ENCODE measurements at regions not wholly inside any gene's neighbourhood (a gene's known extent, or its start where the extent isn't known, plus 50 kb on each side); places are given as distances from the start of the nearest gene placed in this dataset.

DNA sequence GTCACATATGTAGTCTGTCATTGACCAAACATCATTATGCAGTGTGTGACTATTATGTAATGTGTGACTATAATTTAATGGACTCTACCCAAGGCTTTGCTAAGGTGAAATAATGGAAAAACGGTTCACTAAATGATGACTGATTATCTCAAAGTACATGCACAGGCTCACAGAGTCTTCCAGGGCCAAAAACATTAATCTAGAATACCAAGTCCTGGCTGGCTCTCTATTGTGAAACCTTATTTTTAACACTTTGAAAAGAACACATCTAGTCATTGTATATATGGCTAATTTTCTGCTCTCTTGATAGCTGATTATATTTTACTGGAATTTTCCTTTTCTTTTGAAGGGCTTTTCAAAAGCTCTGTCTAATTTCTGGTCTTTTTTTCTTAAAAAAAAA, 102.9 kb upstream of the THUMPD2 start:
- TF ChIP-seq, protein P1, sequence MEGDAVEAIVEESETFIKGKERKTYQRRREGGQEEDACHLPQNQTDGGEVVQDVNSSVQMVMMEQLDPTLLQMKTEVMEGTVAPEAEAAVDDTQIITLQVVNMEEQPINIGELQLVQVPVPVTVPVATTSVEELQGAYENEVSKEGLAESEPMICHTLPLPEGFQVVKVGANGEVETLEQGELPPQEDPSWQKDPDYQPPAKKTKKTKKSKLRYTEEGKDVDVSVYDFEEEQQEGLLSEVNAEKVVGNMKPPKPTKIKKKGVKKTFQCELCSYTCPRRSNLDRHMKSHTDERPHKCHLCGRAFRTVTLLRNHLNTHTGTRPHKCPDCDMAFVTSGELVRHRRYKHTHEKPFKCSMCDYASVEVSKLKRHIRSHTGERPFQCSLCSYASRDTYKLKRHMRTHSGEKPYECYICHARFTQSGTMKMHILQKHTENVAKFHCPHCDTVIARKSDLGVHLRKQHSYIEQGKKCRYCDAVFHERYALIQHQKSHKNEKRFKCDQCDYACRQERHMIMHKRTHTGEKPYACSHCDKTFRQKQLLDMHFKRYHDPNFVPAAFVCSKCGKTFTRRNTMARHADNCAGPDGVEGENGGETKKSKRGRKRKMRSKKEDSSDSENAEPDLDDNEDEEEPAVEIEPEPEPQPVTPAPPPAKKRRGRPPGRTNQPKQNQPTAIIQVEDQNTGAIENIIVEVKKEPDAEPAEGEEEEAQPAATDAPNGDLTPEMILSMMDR (conservative IDR thresholded peaks at IDR 0.05 in 1 of 2, IDR thresholded peaks at IDR 0.05 in 1 of 2; ENCODE audit: low read depth in 1 of 2, low read length in 2 of 2): no peak
- no peak for TF ChIP-seq EZH2 (IDR thresholded peaks at IDR 0.05; ENCODE audit: low read length, missing control alignments)

Data from fibroblast of lung (primary cell).